Neural progenitor cell (in vitro differentiated cells): ENCODE measurements at regions not wholly inside any gene's neighbourhood (a gene's known extent, or its start where the extent isn't known, plus 50 kb on each side); places are given as distances from the start of the nearest gene placed in this dataset.

ENCODE experiments used
- DNase-seq: peaks from one replicate; pipeline ENCODE4 v3.0.0-alpha.2; 2016; ENCODE audit warnings: low spot score
- H2AFZ ChIP-seq: fragments of 200-600 bp; sonication (generic); replicated peaks from 2 replicates; pipeline ENCODE4 v1.6.1; 2016; ENCODE audit warnings: antibody characterized with exemption
- H3F3A ChIP-seq: fragments of 200-600 bp; sonication (generic); 2 replicates; pipeline ENCODE4 v1.6.1; 2016; ENCODE audit warnings: antibody characterized with exemption, low read depth
- H3K27ac ChIP-seq: fragments of 200-600 bp; sonication (generic); 2 replicates; pipeline ENCODE4 v1.5.1; 2016; ENCODE audit warnings: mild to moderate bottlenecking
- H3K27me3 ChIP-seq: fragments of 200-600 bp; sonication (generic); 2 replicates; pipeline ENCODE4 v1.6.1; 2016; ENCODE audit warnings: mild to moderate bottlenecking, moderate library complexity
- H3K36me3 ChIP-seq: fragments of 200-600 bp; sonication (generic); 2 replicates; pipeline ENCODE4 v1.5.1; 2016
- H3K4me1 ChIP-seq: fragments of 200-600 bp; sonication (generic); 2 replicates; pipeline ENCODE4 v1.6.1; 2016; ENCODE audit warnings: mixed run types
- H3K4me2 ChIP-seq: fragments of 200-600 bp; sonication (generic); 2 replicates; pipeline ENCODE4 v1.6.1; 2016
- H3K4me3 ChIP-seq: fragments of 200-600 bp; sonication (generic); 2 replicates; pipeline ENCODE4 v1.5.1; 2016
- H3K79me2 ChIP-seq: fragments of 200-600 bp; sonication (generic); 2 replicates; pipeline ENCODE4 v1.6.1; 2016; ENCODE audit warnings: low read depth
- H3K9ac ChIP-seq: fragments of 200-600 bp; sonication (generic); 2 replicates; pipeline ENCODE4 v1.6.1; 2016
- H3K9me3 ChIP-seq: fragments of 200-600 bp; sonication (generic); 2 replicates; pipeline ENCODE4 v1.5.1; 2016; ENCODE audit warnings: low read depth
- H4K20me1 ChIP-seq: fragments of 200-600 bp; sonication (generic); 2 replicates; pipeline ENCODE4 v1.6.1; 2016; ENCODE audit warnings: low read depth
- H3K27ac Mint-ChIP-seq: 3 replicates; pipeline ENCODE4 v1.8.0; 2021; ENCODE audit warnings: mixed read lengths
- H3K27me3 Mint-ChIP-seq: 2 replicates; pipeline ENCODE4 v1.8.0; 2022; ENCODE audit warnings: low read depth, mild to moderate bottlenecking, inconsistent platforms, moderate library complexity, mixed read lengths; ENCODE audit not compliant: insufficient read depth
- H3K36me3 Mint-ChIP-seq: 3 replicates; pipeline ENCODE4 v1.8.0; 2021; ENCODE audit warnings: mixed read lengths
- H3K4me1 Mint-ChIP-seq: 3 replicates; pipeline ENCODE4 v1.8.0; 2021; ENCODE audit warnings: mixed read lengths
- H3K4me3 Mint-ChIP-seq: 3 replicates; pipeline ENCODE4 v1.8.0; 2021; ENCODE audit warnings: mild to moderate bottlenecking, moderate library complexity, mixed read lengths
- H3K9me3 Mint-ChIP-seq: 3 replicates; pipeline ENCODE4 v1.8.0; 2020; ENCODE audit warnings: mixed read lengths
- EZH2 ChIP-seq: fragments of 200-600 bp; sonication (generic); IDR thresholded peaks from 2 replicates; pipeline ENCODE4 v1.6.1; 2017; ENCODE audit warnings: antibody characterized with exemption, mild to moderate bottlenecking, moderate library complexity
- EZH2phosphoT487 ChIP-seq: fragments of 200-600 bp; sonication (generic); IDR thresholded peaks from 2 replicates; pipeline ENCODE4 v1.6.1; 2017; ENCODE audit warnings: antibody characterized with exemption
- TF ChIP-seq, protein P1 (sequence below): fragments of 200-600 bp; sonication (generic); IDR thresholded peaks from 2 replicates; pipeline ENCODE4 v1.5.1; 2017; ENCODE audit warnings: antibody characterized with exemption, mild to moderate bottlenecking

DNA sequence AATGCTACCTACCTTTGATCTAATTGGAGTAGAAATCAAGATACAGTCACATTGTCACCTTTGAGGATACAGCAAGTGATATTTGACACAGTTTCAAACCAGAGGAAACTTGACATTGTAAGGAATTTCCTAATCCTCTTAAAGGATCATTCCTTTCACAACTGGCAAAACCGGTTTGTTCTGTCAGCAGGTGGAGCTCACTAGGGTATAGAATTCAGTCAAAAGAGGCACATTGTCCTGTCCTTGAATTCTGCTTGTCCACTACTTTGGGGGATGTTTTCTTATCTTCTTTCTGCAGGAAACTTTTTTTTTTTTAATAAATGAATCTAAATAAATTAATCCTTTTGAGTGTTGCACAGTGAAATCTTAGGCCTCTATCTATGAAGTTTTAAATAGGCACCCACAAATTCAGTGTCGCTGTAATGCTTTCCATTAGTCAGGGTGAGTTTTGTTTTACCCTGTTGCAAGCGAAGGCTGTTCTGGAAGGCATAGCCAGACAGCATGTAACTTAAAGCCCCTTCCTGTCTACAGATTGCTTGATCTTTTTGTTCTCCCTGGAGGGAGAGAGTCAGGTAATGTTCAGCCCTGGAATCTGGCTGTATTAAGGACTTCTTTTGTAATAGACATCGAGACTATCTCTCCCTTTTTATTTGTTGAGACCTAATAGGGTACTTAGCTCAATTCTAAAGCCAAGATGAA lies 285.0 kb upstream of the RGS6 start:
- Histone ChIP-seq H3F3A (peaks cover 13% of the 10 kb centered on the region), H3K9me3 (no peaks in the 10 kb centered on the region), H4K20me1 (peaks cover 14% of the 10 kb centered on the region), H3K27ac (no peak overlapping the region), H3K4me1 (peaks cover 17% of the 10 kb centered on the region), H3K4me2 (peak overlapping the region; percentile 46), H3K36me3 (peaks cover 5% of the 10 kb centered on the region), H3K9ac (no peak overlapping the region), H3K4me3 (no peak overlapping the region), H2AFZ (no peak overlapping the region), H3K27me3 (no peaks in the 10 kb centered on the region), H3K79me2 (no peaks in the 10 kb centered on the region)
- Mint-ChIP-seq H3K9me3 (peaks cover 22% of the 10 kb centered on the region), H3K4me1 (peaks cover 34% of the 10 kb centered on the region), H3K36me3 (peaks cover 43% of the 10 kb centered on the region), H3K4me3 (no peak overlapping the region), H3K27ac (peak overlapping the region; percentile 54), H3K27me3 (no peaks in the 10 kb centered on the region)
- TF ChIP-seq, protein P1, sequence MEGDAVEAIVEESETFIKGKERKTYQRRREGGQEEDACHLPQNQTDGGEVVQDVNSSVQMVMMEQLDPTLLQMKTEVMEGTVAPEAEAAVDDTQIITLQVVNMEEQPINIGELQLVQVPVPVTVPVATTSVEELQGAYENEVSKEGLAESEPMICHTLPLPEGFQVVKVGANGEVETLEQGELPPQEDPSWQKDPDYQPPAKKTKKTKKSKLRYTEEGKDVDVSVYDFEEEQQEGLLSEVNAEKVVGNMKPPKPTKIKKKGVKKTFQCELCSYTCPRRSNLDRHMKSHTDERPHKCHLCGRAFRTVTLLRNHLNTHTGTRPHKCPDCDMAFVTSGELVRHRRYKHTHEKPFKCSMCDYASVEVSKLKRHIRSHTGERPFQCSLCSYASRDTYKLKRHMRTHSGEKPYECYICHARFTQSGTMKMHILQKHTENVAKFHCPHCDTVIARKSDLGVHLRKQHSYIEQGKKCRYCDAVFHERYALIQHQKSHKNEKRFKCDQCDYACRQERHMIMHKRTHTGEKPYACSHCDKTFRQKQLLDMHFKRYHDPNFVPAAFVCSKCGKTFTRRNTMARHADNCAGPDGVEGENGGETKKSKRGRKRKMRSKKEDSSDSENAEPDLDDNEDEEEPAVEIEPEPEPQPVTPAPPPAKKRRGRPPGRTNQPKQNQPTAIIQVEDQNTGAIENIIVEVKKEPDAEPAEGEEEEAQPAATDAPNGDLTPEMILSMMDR: peak; percentile 5
- TF ChIP-seq EZH2phosphoT487: no peak
- DNase-seq: peak; percentile 52

DNA sequence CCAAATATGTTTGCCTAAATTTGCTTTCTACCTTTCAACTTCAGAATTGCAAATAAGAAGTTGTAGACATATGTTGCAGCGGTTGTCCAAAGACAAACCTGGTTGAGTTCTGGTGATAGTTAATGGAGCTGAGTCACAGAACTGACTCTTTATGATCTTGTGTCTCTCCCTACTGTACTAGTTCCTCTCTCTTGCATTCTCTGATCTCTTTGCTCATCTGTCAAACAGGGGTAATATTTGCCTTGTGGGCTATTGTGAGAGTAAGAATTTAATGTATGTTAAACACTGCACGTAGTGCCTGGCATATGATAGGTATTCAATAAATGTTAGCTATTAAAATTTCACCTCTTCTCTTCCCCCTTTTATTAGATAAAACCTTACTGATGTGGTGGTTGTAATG lies 283.5 kb upstream of the RGS6 start:
- Histone ChIP-seq H3K27ac (no peak overlapping the region), H3K9ac (no peak overlapping the region), H3F3A (peaks cover 13% of the 10 kb centered on the region), H3K9me3 (no peaks in the 10 kb centered on the region), H3K4me1 (peaks cover 17% of the 10 kb centered on the region), H3K4me3 (no peak overlapping the region), H3K4me2 (no peak overlapping the region), H3K79me2 (no peaks in the 10 kb centered on the region), H3K36me3 (peaks cover 9% of the 10 kb centered on the region), H4K20me1 (peaks cover 14% of the 10 kb centered on the region), H3K27me3 (no peaks in the 10 kb centered on the region), H2AFZ (no peak overlapping the region)
- Mint-ChIP-seq H3K9me3 (peaks cover 21% of the 10 kb centered on the region), H3K27ac (no peak overlapping the region), H3K36me3 (peaks cover 46% of the 10 kb centered on the region), H3K27me3 (no peaks in the 10 kb centered on the region), H3K4me3 (no peak overlapping the region), H3K4me1 (peaks cover 34% of the 10 kb centered on the region)
- no peak for DNase-seq
- TF ChIP-seq, protein P1: no peak
- no peak for TF ChIP-seq EZH2
- TF ChIP-seq EZH2phosphoT487: no peak

DNA sequence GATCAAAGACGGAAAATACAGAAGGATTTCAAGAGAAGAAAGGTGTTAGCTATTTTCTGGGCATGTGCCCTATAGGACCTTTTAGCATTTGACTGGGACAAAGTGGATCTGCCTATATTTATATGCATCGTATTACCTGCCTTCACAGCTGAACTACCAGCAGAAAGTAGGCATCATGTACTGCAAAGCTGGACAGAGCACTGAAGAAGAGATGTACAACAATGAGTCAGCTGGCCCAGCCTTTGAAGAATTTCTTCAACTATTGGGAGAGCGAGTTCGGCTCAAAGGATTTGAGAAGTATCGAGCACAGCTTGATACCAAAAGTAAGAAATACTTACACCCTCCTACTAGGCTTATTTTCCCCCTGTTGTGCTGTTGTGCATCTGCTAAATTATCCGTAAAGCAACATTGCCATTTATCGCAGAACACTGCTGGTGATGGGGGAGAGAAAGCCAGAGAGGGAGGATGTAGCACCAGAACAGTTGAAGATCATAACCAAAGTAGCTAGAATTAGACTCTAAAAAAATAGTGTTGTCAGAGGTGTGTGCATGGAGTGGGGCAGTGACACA lies 282.0 kb upstream of the RGS6 start:
- Histone ChIP-seq H3K27me3 (no peaks in the 10 kb centered on the region), H3K9ac (no peak overlapping the region), H3F3A (peaks cover 13% of the 10 kb centered on the region), H4K20me1 (peaks cover 14% of the 10 kb centered on the region), H3K4me3 (no peak overlapping the region), H3K9me3 (no peaks in the 10 kb centered on the region), H3K4me2 (no peak overlapping the region), H3K4me1 (peaks cover 17% of the 10 kb centered on the region), H3K36me3 (peaks cover 9% of the 10 kb centered on the region), H3K27ac (no peak overlapping the region), H2AFZ (no peak overlapping the region), H3K79me2 (no peaks in the 10 kb centered on the region)
- H3K27me3 Mint-ChIP-seq: no peaks in the 10 kb centered on the region
- peak overlapping the region; percentile 63 for H3K27ac Mint-ChIP-seq
- no peak for DNase-seq
- TF ChIP-seq, protein P1: no peak
- TF ChIP-seq EZH2 (no peak), EZH2phosphoT487 (no peak)
- peaks cover 34% of the 10 kb centered on the region for H3K4me1 Mint-ChIP-seq
- H3K9me3 Mint-ChIP-seq: peaks cover 18% of the 10 kb centered on the region
- H3K36me3 Mint-ChIP-seq: peaks cover 46% of the 10 kb centered on the region
- H3K4me3 Mint-ChIP-seq: no peak overlapping the region
